ENCODE measurements at regions not wholly inside any gene's neighbourhood (a gene's known extent, or its start where the extent isn't known, plus 50 kb on each side); places are given as distances from the start of the nearest gene placed in this dataset.

GRCh38 chr6:165717732-165718465 lies 54.9 kb upstream of the PDE10A start:
- TF ChIP-seq CEBPB (IDR thresholded peaks at IDR 0.05; ENCODE audit: low read depth, low read length) = no peak
- no peak for TF ChIP-seq POLR2A (IDR thresholded peaks at IDR 0.05; ENCODE audit: low read depth, low read length)
- TF ChIP-seq CTCF (conservative IDR thresholded peaks at IDR 0.05; ENCODE audit: low read depth, low read length) = no peak
- TF ChIP-seq CHD1 (IDR thresholded peaks at IDR 0.05; ENCODE audit: low read depth, low read length) = no peak
